NOMO-1 treated with dmso at 0.1 percent for 144 hours (cell line): ENCODE measurements at regions not wholly inside any gene's neighbourhood (a gene's known extent, or its start where the extent isn't known, plus 50 kb on each side); places are given as distances from the start of the nearest gene placed in this dataset.

Source experiments
- DNase-seq: peaks from one replicate; lab custom pipeline; 2025; ENCODE audit not compliant: unreplicated experiment; lab: John Stamatoyannopoulos, UW

GRCh38 chr3:75985432-75985831 is 200.1 kb upstream of the ZNF717 start:
- DNase-seq, result no peak

GRCh38 chr3:76010252-76010651 is 224.9 kb upstream of the ZNF717 start:
- no peak for DNase-seq

GRCh38 chr3:76011121-76011520 is 225.8 kb upstream of the ZNF717 start:
- no peak for DNase-seq

- no peak for DNase-seq
Observed at GRCh38 chr3:76015496-76015895, 230.1 kb upstream of the ZNF717 start.

GRCh38 chr3:76016111-76016510 is 230.8 kb upstream of the ZNF717 start:
- DNase-seq, result no peak

GRCh38 chr3:76016769-76017439 is 231.6 kb upstream of the ZNF717 start:
- no peak for DNase-seq

GRCh38 chr3:76021376-76021775 is 236.0 kb upstream of the ZNF717 start:
- DNase-seq, result no peak

- no peak for DNase-seq
Observed at GRCh38 chr3:76024640-76025039, 239.3 kb upstream of the ZNF717 start.

GRCh38 chr3:76025561-76025960 is 240.2 kb upstream of the ZNF717 start:
- no peak for DNase-seq

GRCh38 chr3:76026379-76026778 is 241.0 kb upstream of the ZNF717 start:
- no peak for DNase-seq

- no peak for DNase-seq
Observed at GRCh38 chr3:76028774-76029173, 243.4 kb upstream of the ZNF717 start.

GRCh38 chr3:76034649-76035048 is 249.3 kb upstream of the ZNF717 start:
- no peak for DNase-seq

GRCh38 chr3:76035117-76035516 is 249.8 kb upstream of the ZNF717 start:
- DNase-seq, result no peak

- no peak for DNase-seq
Observed at GRCh38 chr3:76038949-76039348, 253.6 kb upstream of the ZNF717 start.

- DNase-seq, result no peak
Observed at GRCh38 chr3:76039431-76039830, 254.1 kb upstream of the ZNF717 start.

- DNase-seq, result no peak
Observed at GRCh38 chr3:76040946-76041345, 255.6 kb upstream of the ZNF717 start.

GRCh38 chr3:76043746-76044145 is 258.4 kb upstream of the ZNF717 start:
- no peak for DNase-seq

- DNase-seq, result no peak
Observed at GRCh38 chr3:76044601-76045600, 259.6 kb upstream of the ZNF717 start.

- DNase-seq, result no peak
Observed at GRCh38 chr3:76047368-76047767, 262.0 kb upstream of the ZNF717 start.

- DNase-seq, result no peak
Observed at GRCh38 chr3:76049776-76050175, 264.4 kb upstream of the ZNF717 start.

GRCh38 chr3:76051145-76051544 is 265.8 kb upstream of the ZNF717 start:
- no peak for DNase-seq

GRCh38 chr3:76054404-76054803 is 269.1 kb upstream of the ZNF717 start:
- DNase-seq, result no peak
